GM18508 (cell line): ENCODE measurements at regions not wholly inside any gene's neighbourhood (a gene's known extent, or its start where the extent isn't known, plus 50 kb on each side); places are given as distances from the start of the nearest gene placed in this dataset.

Experiments used
- ATAC-seq: cut with Tn5 transposase; IDR thresholded peaks from one replicate; pipeline ENCODE4 v1.9.1; 2021; ENCODE audit warnings: moderate number of reproducible peaks; ENCODE audit not compliant: insufficient read depth, unreplicated experiment

DNA sequence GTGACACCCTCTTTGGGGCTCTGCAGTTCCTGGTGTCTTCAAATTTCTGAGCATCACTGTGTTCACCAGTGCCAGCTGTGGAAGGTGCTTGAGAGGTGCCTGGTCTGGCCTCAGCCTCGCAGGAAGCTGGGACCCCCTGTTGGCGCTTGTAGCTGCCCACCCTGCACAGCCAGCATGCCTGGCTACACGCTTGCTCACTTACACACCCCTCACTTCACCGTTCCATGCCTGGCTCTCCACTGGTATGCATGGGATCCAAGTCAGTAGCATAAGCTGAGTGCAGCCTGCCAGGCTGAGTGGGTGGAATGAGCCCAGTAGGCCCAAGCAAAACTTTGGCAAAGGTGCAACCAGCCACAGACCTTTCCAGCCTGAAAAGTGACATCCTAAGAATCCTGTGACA, 801.4 kb upstream of the PTPRD start:
- ATAC-seq: no peak

GRCh38 chr9:11417782-11418181, 805.0 kb upstream of the PTPRD start:
- no peak for ATAC-seq

GRCh38 chr9:11431490-11431889, 818.7 kb upstream of the PTPRD start:
- ATAC-seq: no peak

GRCh38 chr9:11432361-11432760, 819.6 kb upstream of the PTPRD start:
- no peak for ATAC-seq

- ATAC-seq: no peak
These were observed 830.8 kb upstream of the PTPRD start for GRCh38 chr9:11443631-11444030.

GRCh38 chr9:11457825-11458790, 845.3 kb upstream of the PTPRD start:
- no peak for ATAC-seq

- no peak for ATAC-seq
These were observed 856.9 kb upstream of the PTPRD start for GRCh38 chr9:11469745-11470144.

GRCh38 chr9:11471321-11471720, 858.5 kb upstream of the PTPRD start:
- no peak for ATAC-seq

DNA sequence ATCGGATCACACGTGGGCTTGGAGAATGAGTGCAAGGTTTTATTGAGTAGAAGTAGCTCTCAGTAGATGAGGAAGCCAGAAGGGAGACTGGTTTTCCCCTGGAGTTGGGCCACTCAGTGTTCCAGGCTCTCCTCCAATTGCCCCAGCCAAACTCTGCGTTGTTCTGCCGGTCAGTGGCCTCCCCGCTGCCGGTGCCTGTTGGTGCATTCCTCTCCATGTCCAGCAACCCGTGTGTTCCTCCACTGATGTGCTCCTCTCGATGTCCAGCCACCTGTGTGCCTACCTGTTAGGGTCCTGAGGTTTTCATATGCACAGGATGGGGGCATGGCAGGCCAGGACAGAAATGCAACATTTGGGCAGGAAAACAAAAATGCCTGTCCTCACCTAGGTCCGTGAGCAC, 888.0 kb upstream of the PTPRD start:
- ATAC-seq: no peak

DNA sequence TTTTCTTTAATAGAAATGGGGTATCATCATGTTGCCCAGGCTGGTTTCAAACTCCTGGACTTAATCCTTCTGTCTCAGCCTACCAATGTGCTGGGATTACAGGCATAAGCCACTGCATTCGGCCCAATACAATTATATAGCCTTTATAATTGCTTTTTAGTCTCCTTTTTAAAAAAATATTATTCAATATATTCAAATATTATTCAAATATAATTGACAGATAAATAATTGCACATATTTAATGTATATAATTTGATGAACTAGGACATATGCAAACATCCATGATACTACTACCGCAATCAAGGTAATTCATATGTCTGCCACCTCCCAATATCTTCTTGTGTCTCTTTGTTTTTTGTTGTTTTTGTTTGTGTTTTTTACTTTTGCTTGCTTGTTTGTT, 894.2 kb upstream of the PTPRD start:
- ATAC-seq: no peak

- no peak for ATAC-seq
These were observed 924.8 kb upstream of the PTPRD start for GRCh38 chr9:11537566-11537965.

DNA sequence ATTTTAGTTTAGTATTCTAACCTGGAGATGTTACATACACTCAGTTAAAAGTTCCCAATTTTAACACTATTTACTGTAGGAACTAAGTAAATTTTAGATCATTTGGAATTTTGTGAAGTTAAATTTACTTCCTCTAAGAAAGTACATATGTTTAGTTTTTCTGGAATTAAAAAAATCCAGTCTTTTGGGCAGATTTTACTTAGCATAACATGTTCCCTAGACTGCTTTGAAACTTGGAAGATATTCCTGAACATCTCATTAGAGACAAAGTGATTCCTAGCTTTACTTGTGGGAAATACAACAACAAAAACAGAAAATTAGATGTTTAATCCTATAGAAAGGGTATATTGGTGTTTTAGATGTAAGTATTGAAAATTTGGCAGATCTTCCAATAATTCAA, 930.0 kb upstream of the PTPRD start:
- no peak for ATAC-seq

GRCh38 chr9:11546231-11546630, 933.4 kb upstream of the PTPRD start:
- ATAC-seq: no peak

DNA sequence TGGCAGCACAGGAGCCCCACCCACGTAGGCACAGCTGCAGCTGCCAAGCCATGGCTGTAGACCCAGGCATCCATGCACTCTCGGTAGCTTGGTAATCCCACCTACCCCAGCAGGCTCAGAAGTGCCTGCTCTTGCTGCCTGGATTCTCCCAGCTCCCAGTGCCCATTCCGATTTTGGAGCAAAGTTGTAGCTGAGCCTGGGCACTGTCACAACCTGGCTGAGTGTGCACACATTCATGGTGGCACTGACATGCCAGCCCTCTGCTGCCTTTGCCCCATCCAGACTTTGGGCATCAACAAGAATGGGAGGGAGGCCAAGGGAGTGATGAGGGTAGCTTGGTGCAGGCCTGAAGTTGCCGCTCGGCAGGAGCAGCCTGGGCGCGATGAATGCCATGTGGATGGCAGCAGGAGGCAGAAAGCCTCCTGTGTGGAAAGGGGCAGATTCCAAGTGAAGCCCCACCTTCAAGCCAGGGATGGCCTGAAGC, 936.6 kb upstream of the PTPRD start:
- no peak for ATAC-seq

GRCh38 chr9:11551106-11551505, 938.3 kb upstream of the PTPRD start:
- ATAC-seq: no peak

GRCh38 chr9:11558043-11558442, 945.2 kb upstream of the PTPRD start:
- no peak for ATAC-seq

DNA sequence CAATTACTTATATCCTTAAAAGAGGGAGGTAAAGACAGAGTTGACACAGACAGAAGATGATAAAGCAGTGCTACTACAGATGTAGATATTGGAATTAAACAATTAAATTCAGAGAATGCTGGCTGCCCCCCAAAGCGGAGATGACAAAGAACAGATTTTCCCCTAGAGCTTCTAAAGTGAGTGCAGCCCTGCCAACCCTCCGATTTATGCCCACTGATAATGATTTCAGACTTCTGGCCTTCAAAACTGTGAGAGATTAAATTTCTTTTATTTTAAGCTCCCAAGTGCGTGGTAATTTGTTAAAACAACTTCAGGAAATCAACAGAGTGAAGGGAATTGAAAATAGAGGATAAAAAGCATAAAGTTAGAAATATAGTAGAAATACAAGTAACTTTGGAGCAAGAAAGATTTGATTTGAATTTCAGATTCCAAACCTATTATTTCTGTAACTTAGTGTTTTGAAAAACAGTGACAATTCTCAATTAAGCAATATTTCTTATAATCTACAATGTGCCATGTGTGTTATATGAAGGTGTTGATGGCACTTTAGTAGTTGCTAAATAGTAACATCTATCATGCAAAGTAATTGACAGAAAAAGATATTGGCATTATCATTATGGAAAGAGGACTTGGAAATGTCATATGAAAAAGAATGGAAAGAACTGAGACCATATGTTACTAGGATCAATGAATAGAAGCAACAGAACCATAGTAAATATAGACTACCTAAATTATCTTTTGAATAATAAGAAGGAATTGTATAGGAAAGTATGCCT, 946.4 kb upstream of the PTPRD start:
- no peak for ATAC-seq

GRCh38 chr9:11577522-11577921, 964.7 kb upstream of the PTPRD start:
- no peak for ATAC-seq

GRCh38 chr9:11595756-11596155, 983.0 kb upstream of the PTPRD start:
- no peak for ATAC-seq

DNA sequence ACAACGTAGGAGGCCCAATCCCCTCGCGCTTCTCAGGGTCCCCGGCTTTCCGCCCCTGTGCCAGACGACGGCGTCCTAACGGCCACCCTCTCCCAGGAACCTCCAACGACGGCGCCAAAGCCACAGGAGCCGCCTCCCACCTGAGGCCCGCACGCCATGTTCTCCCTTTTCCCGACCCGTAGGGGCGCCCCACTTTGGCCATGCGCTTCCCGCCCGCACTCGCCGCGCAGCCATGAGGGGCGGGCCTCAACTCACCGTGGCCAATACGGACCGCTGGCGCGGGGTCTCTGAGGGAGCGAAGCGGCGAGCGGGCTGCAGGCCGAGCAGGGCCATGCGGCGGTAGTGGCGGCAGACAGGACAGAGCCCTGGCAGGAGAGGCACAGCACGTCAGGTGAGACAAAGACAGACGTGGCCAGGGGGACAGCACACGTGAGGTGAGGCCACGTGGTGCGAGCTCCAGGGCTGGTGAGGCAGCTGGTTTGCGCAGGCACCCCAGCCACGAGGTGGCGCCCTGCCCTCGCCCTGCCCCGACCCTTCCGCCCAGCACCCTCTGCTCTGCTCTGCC, 1005.5 kb upstream of the PTPRD start:
- ATAC-seq: no peak

DNA sequence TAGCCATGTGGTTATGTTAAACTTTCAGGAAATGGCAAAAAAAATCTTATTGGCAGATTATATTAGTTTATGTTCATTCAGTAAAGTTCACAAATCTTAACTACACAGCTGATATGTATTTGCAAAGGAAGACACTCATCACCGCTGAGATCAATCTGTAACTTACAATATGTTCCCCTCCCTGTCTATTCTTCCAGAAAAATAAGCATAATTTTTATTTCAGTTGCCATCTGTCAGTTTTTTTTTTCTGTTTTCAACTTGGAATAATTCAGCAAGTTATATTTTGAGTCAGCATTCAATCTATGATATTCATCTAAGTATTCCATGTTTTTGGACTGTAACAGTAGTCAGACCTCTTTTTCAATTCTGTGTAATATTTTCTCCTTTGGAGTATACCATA, 1019.9 kb upstream of the PTPRD start:
- ATAC-seq: no peak
